ENCODE measurements at regions not wholly inside any gene's neighbourhood (a gene's known extent, or its start where the extent isn't known, plus 50 kb on each side); places are given as distances from the start of the nearest gene placed in this dataset.

- Histone ChIP-seq H3K36me3 (ENCODE audit: control insufficient read depth in 2 of 3, insufficient read depth in 3 of 3, low read length in 3 of 3) (no peaks in the 10 kb centered on the region), H3K9me3 (ENCODE audit: control insufficient read depth in 2 of 3, insufficient read depth in 1 of 3, low read length in 3 of 3) (no peaks in the 10 kb centered on the region), H3K9ac (ENCODE audit: low read length in 3 of 3) (no peak overlapping the region), H3K27ac (ENCODE audit: low read depth in 2 of 2, low read length in 2 of 2) (no peak overlapping the region), H3K4me1 (ENCODE audit: control insufficient read depth in 2 of 3, insufficient read depth in 2 of 3, low read depth in 1 of 3, low read length in 3 of 3) (peaks cover 0 to 3% (median 0%) of the 10 kb centered on the region in 3 donors), H3K27me3 (ENCODE audit: control insufficient read depth, insufficient read depth, low read length) (no peaks in the 10 kb centered on the region), H3K4me3 (ENCODE audit: low read length in 3 of 3) (no peak overlapping the region)
- TF ChIP-seq CTCF (IDR thresholded peaks at IDR 0.05; ENCODE audit: borderline replicate concordance, extremely low read depth, insufficient read depth), result no peak
- DNase-seq, result no peak
- FAIRE-seq, result no peak
- intact Hi-C loops (cut with DNase I), result no loop called here
These were observed 134.7 kb downstream of the EMX2 start for GRCh38 chr10:117677239-117677638.

GRCh38 chr10:117677890-117678500, 135.4 kb downstream of the EMX2 start:
- intact Hi-C loops (cut with DNase I), result no loop called here
- Histone ChIP-seq H3K9ac (ENCODE audit: low read length in 3 of 3) (no peak overlapping the region), H3K27ac (ENCODE audit: low read depth in 2 of 2, low read length in 2 of 2) (no peak overlapping the region), H3K4me3 (ENCODE audit: low read length in 3 of 3) (no peak overlapping the region), H3K36me3 (ENCODE audit: control insufficient read depth in 2 of 3, insufficient read depth in 3 of 3, low read length in 3 of 3) (no peaks in the 10 kb centered on the region), H3K9me3 (ENCODE audit: control insufficient read depth in 2 of 3, insufficient read depth in 1 of 3, low read length in 3 of 3) (no peaks in the 10 kb centered on the region), H3K4me1 (ENCODE audit: control insufficient read depth in 2 of 3, insufficient read depth in 2 of 3, low read depth in 1 of 3, low read length in 3 of 3) (peaks cover 0 to 3% (median 0%) of the 10 kb centered on the region in 3 donors), H3K27me3 (ENCODE audit: control insufficient read depth, insufficient read depth, low read length) (no peaks in the 10 kb centered on the region)
- DNase-seq (peak in 3 of 5 donors; percentile 13 to 26 (median 21)), FAIRE-seq (no peak)
- TF ChIP-seq CTCF (IDR thresholded peaks at IDR 0.05; ENCODE audit: borderline replicate concordance, extremely low read depth, insufficient read depth), result no peak

DNA sequence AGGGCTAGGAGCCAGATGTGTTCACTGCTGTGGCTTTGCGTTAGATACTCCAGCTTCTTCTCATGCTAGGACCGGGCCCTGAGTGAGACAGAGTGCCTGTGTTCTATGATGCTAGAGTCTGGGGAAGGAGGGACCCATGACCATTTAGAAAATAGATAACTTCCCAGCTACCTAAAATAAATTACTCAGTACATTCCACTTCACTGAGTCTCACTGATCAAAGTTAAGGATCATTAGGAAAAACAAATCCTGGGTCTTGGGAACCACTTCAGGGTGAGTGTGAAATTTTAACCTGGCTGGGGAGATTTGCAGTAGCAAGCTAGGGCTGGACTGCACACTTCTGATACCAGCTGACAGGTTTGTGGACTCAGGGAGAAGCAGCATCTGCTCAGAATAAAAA, 138.1 kb downstream of the EMX2 start:
- Histone ChIP-seq H3K27ac (ENCODE audit: low read depth in 2 of 2, low read length in 2 of 2) (no peak overlapping the region), H3K9me3 (ENCODE audit: control insufficient read depth in 2 of 3, insufficient read depth in 1 of 3, low read length in 3 of 3) (no peaks in the 10 kb centered on the region), H3K36me3 (ENCODE audit: control insufficient read depth in 2 of 3, insufficient read depth in 3 of 3, low read length in 3 of 3) (no peaks in the 10 kb centered on the region), H3K4me1 (ENCODE audit: control insufficient read depth in 2 of 3, insufficient read depth in 2 of 3, low read depth in 1 of 3, low read length in 3 of 3) (peaks cover 0 to 10% (median 0%) of the 10 kb centered on the region in 3 donors), H3K9ac (ENCODE audit: low read length in 3 of 3) (no peak overlapping the region), H3K4me3 (ENCODE audit: low read length in 3 of 3) (no peak overlapping the region), H3K27me3 (ENCODE audit: control insufficient read depth, insufficient read depth, low read length) (no peaks in the 10 kb centered on the region)
- TF ChIP-seq CTCF (IDR thresholded peaks at IDR 0.05; ENCODE audit: borderline replicate concordance, extremely low read depth, insufficient read depth), result no peak
- DNase-seq (peak in 3 of 5 donors; percentile 21 to 67 (median 67)), FAIRE-seq (no peak)
- intact Hi-C loops (cut with DNase I), result no loop called here

DNA sequence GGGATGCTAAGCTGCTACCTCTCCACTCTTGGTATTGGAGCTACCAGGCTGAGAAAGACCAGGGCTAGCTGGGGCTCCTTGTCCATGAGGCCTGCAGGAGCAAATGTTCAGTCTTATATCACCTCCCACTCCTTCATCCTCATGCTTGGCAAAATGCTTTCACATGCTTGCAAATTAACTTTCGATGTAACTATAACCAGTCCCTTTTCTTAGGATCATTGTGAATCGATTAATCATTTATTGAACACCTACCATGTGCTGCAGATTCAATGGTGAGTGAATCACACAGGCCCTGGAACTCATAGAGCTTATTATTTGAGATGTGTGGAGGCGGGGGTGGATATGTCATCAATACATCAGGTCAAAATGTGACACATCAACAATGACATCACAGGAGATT, 138.6 kb downstream of the EMX2 start:
- no peak overlapping the region for H3K27ac ChIP-seq (ENCODE audit: low read depth in 2 of 2, low read length in 2 of 2)
- H3K4me3 ChIP-seq (ENCODE audit: low read length in 3 of 3), result no peak overlapping the region
- FAIRE-seq, result no peak
- no peak overlapping the region for H3K9ac ChIP-seq (ENCODE audit: low read length in 3 of 3)
- no peaks in the 10 kb centered on the region for H3K9me3 ChIP-seq (ENCODE audit: control insufficient read depth in 2 of 3, insufficient read depth in 1 of 3, low read length in 3 of 3)
- intact Hi-C loops (cut with DNase I), result no loop called here
- H3K4me1 ChIP-seq (ENCODE audit: control insufficient read depth in 2 of 3, insufficient read depth in 2 of 3, low read depth in 1 of 3, low read length in 3 of 3), result peaks cover 0 to 10% (median 0%) of the 10 kb centered on the region in 3 donors
- DNase-seq, result no peak
- no peaks in the 10 kb centered on the region for H3K36me3 ChIP-seq (ENCODE audit: control insufficient read depth in 2 of 3, insufficient read depth in 3 of 3, low read length in 3 of 3)
- H3K27me3 ChIP-seq (ENCODE audit: control insufficient read depth, insufficient read depth, low read length), result no peaks in the 10 kb centered on the region
- TF ChIP-seq CTCF (IDR thresholded peaks at IDR 0.05; ENCODE audit: borderline replicate concordance, extremely low read depth, insufficient read depth), result no peak
